Activated B cell treated with CpG ODN at 0.5 μM for 24 hours (primary cell): ENCODE measurements at regions not wholly inside any gene's neighbourhood (a gene's known extent, or its start where the extent isn't known, plus 50 kb on each side); places are given as distances from the start of the nearest gene placed in this dataset.

Source experiments
- ATAC-seq: fragments of 200-7000 bp; cut with Tn5 transposase; one replicate; pipeline ENCODE4 v1.10.0; 2021; ENCODE audit warnings: low read depth, mild to moderate bottlenecking, moderate library complexity
- CTCF ChIA-PET: fragments of 350-600 bp; sonication (Branson Sonifier 250); formaldehyde crosslinking; loops from one replicate; lab custom pipeline; 2021; ENCODE audit warnings: antibody characterized with exemption; lab: Charles Lee
- POLR2A ChIA-PET: fragments of 350-600 bp; sonication (Branson Sonifier 250); formaldehyde crosslinking; loops from one replicate; lab custom pipeline; 2021; ENCODE audit warnings: antibody characterized with exemption; lab: Charles Lee
- DNase-seq: peaks from one replicate; pipeline ENCODE4 v3.0.0; 2022
- H3K27ac Mint-ChIP-seq: one replicate; pipeline ENCODE4 v1.8.0; 2020; ENCODE audit warnings: mixed read lengths
- H3K27me3 Mint-ChIP-seq: one replicate; pipeline ENCODE4 v1.8.0; 2021; ENCODE audit warnings: mixed read lengths
- H3K36me3 Mint-ChIP-seq: one replicate; pipeline ENCODE4 v1.8.0; 2021; ENCODE audit warnings: low read depth, mixed read lengths
- H3K4me1 Mint-ChIP-seq: one replicate; pipeline ENCODE4 v1.8.0; 2021; ENCODE audit warnings: mixed read lengths
- H3K4me3 Mint-ChIP-seq: one replicate; pipeline ENCODE4 v1.8.0; 2020; ENCODE audit warnings: mild to moderate bottlenecking, mixed read lengths
- H3K9me3 Mint-ChIP-seq: one replicate; pipeline ENCODE4 v1.8.0; 2020; ENCODE audit warnings: mixed read lengths
- intact Hi-C: fragments of 100-400 bp; cut with micrococcal nuclease; formaldehyde crosslinking; loops from one replicate; pipeline ENCODE4 v1.15.1; 2024
- TF ChIP-seq, protein P1 (sequence below): fragments of 200-600 bp; IDR thresholded peaks from one replicate; pipeline ENCODE4 v1.8.0; 2022; ENCODE audit warnings: antibody characterized with exemption, mild to moderate bottlenecking

GRCh38 chr12:20280515-20280914 is 87.8 kb upstream of the PDE3A start:
- Mint-ChIP-seq H3K36me3 (no peaks in the 10 kb centered on the region), H3K27me3 (no peaks in the 10 kb centered on the region), H3K9me3 (peaks cover 2% of the 10 kb centered on the region), H3K4me3 (no peak overlapping the region), H3K27ac (no peak overlapping the region), H3K4me1 (no peaks in the 10 kb centered on the region)
- intact Hi-C loops, result no loop called here
- no peak for DNase-seq
- POLR2A ChIA-PET, result no interaction called here
- TF ChIP-seq, protein P1, sequence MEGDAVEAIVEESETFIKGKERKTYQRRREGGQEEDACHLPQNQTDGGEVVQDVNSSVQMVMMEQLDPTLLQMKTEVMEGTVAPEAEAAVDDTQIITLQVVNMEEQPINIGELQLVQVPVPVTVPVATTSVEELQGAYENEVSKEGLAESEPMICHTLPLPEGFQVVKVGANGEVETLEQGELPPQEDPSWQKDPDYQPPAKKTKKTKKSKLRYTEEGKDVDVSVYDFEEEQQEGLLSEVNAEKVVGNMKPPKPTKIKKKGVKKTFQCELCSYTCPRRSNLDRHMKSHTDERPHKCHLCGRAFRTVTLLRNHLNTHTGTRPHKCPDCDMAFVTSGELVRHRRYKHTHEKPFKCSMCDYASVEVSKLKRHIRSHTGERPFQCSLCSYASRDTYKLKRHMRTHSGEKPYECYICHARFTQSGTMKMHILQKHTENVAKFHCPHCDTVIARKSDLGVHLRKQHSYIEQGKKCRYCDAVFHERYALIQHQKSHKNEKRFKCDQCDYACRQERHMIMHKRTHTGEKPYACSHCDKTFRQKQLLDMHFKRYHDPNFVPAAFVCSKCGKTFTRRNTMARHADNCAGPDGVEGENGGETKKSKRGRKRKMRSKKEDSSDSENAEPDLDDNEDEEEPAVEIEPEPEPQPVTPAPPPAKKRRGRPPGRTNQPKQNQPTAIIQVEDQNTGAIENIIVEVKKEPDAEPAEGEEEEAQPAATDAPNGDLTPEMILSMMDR, result no peak
- ATAC-seq, result no peak
- CTCF ChIA-PET, result no interaction called here

- Mint-ChIP-seq H3K36me3 (no peaks in the 10 kb centered on the region), H3K27me3 (no peaks in the 10 kb centered on the region), H3K27ac (no peak overlapping the region), H3K4me1 (no peaks in the 10 kb centered on the region), H3K9me3 (peaks cover 5% of the 10 kb centered on the region), H3K4me3 (no peak overlapping the region)
- CTCF ChIA-PET, result no interaction called here
- TF ChIP-seq, protein P1, result no peak
- intact Hi-C loops, result no loop called here
- no peak for ATAC-seq
- POLR2A ChIA-PET, result no interaction called here
- no peak for DNase-seq
Measured at GRCh38 chr12:20282401-20282800, 85.9 kb upstream of the PDE3A start.

DNA sequence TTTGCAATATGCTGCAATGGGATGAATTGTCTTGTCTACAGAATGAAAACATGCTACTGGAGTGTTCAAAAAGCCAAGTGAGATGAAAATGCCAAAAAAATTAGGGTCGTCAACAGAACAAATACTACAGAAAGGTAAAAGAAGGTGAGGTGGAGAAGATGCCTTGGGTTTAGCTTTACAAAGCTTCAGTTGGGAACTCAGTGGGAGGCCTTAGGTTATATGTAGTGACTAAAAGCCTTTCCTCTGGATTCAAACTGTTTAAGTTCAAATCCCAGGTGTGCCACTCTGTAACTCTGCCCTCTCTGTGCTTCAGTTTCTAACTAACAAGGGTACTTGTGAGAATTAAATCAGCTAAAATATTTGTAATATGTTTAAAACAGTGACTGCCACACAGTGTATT is 84.9 kb upstream of the PDE3A start:
- ATAC-seq (no peak), DNase-seq (no peak)
- no peak overlapping the region for H3K27ac Mint-ChIP-seq
- no peaks in the 10 kb centered on the region for H3K27me3 Mint-ChIP-seq
- H3K4me1 Mint-ChIP-seq, result no peaks in the 10 kb centered on the region
- TF ChIP-seq, protein P1, result no peak
- POLR2A ChIA-PET, result no interaction called here
- H3K9me3 Mint-ChIP-seq, result peaks cover 5% of the 10 kb centered on the region
- no peak overlapping the region for H3K4me3 Mint-ChIP-seq
- intact Hi-C loops, result no loop called here
- CTCF ChIA-PET, result no interaction called here
- no peaks in the 10 kb centered on the region for H3K36me3 Mint-ChIP-seq

DNA sequence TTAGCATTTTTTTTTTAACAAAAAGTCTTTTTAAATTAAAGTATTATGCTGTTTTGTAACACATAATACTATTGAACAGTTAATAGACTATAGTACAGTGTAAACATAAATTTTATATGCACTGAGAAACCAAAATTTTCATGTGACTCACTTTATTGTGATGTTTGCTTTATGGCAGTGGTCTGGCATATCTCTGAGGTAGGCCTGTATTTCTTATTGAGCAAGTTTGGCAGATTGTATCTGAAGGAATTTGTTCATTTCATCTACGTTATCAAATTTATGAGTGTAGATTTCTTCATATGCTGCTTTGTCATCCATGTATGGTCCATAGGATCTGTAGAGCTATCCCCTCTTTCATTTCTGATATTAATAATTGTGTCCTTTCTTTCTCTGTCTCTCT is 78.8 kb upstream of the PDE3A start:
- no peak overlapping the region for H3K4me3 Mint-ChIP-seq
- H3K36me3 Mint-ChIP-seq, result no peaks in the 10 kb centered on the region
- no peaks in the 10 kb centered on the region for H3K27me3 Mint-ChIP-seq
- DNase-seq, result no peak
- CTCF ChIA-PET, result no interaction called here
- POLR2A ChIA-PET, result no interaction called here
- no peaks in the 10 kb centered on the region for H3K4me1 Mint-ChIP-seq
- TF ChIP-seq, protein P1, result no peak
- H3K9me3 Mint-ChIP-seq, result peaks cover 10% of the 10 kb centered on the region
- H3K27ac Mint-ChIP-seq, result no peak overlapping the region
- ATAC-seq, result no peak
- intact Hi-C loops, result no loop called here

DNA sequence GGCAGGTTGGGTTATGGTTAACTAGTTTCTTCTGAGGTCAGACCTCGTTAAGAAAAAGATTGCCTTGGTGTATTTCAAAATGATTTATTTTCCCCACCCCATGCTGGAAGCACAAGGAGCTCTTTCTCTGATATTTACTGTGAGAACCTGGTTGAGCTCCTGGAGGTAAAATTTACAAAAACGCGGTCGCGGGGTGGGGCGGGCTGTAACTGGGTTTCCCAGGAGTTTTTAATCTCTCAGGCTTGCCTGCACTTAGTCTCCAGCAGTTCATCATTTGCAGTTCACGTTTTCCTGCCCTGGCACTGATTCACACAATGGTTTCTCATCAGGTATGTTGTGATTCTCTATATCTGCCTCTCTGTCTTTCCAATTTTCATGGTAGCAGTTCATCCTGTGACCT is 67.9 kb upstream of the PDE3A start:
- Mint-ChIP-seq H3K4me3 (no peak overlapping the region), H3K36me3 (no peaks in the 10 kb centered on the region), H3K27me3 (no peaks in the 10 kb centered on the region), H3K9me3 (peaks cover 20% of the 10 kb centered on the region), H3K27ac (no peak overlapping the region), H3K4me1 (no peaks in the 10 kb centered on the region)
- ATAC-seq (no peak), DNase-seq (no peak)
- ChIA-PET POLR2A (no interaction called here), CTCF (no interaction called here)
- TF ChIP-seq, protein P1, result no peak
- intact Hi-C loops, result no loop called here
